Memory B cell (primary cell): ENCODE measurements at regions not wholly inside any gene's neighbourhood (a gene's known extent, or its start where the extent isn't known, plus 50 kb on each side); places are given as distances from the start of the nearest gene placed in this dataset.

Experiments used
- ATAC-seq: fragments of 150-1000 bp; cut with Tn5 transposase; 2 replicates; pipeline ENCODE4 v1.10.0; 2021; ENCODE audit warnings: low read depth, mild to moderate bottlenecking, moderate library complexity
- DNase-seq, 2 donors: peaks; one replicate each; pipeline ENCODE4 v3.0.0; 2022; ENCODE audit warnings: low spot score in 2 of 2
- H3K27ac Mint-ChIP-seq: one replicate; pipeline ENCODE4 v1.8.0; 2022; ENCODE audit warnings: mild to moderate bottlenecking, moderate library complexity, mixed read lengths
- H3K27me3 Mint-ChIP-seq: one replicate; pipeline ENCODE4 v1.8.0; 2022; ENCODE audit warnings: mixed read lengths
- H3K36me3 Mint-ChIP-seq: one replicate; pipeline ENCODE4 v1.8.0; 2022; ENCODE audit warnings: mild to moderate bottlenecking, mixed read lengths
- H3K4me1 Mint-ChIP-seq: one replicate; pipeline ENCODE4 v1.8.0; 2022; ENCODE audit warnings: mixed read lengths
- H3K4me3 Mint-ChIP-seq: one replicate; pipeline ENCODE4 v1.8.0; 2022; ENCODE audit warnings: mild to moderate bottlenecking, moderate library complexity, mixed read lengths
- H3K9me3 Mint-ChIP-seq: one replicate; pipeline ENCODE4 v1.8.0; 2022; ENCODE audit warnings: mixed read lengths

GRCh38 chr5:125337294-125337693 lies 590.9 kb upstream of the ZNF608 start:
- ATAC-seq, result no peak
- no peak overlapping the region for H3K27ac Mint-ChIP-seq
- no peak for DNase-seq
- peaks cover 2% of the 10 kb centered on the region for H3K27me3 Mint-ChIP-seq
- H3K4me3 Mint-ChIP-seq, result no peak overlapping the region
- H3K9me3 Mint-ChIP-seq, result peaks cover 2% of the 10 kb centered on the region
- H3K4me1 Mint-ChIP-seq, result peaks cover 11% of the 10 kb centered on the region
- no peaks in the 10 kb centered on the region for H3K36me3 Mint-ChIP-seq

GRCh38 chr5:125338440-125339174 lies 592.2 kb upstream of the ZNF608 start:
- H3K27me3 Mint-ChIP-seq, result peaks cover 2% of the 10 kb centered on the region
- peaks cover 2% of the 10 kb centered on the region for H3K9me3 Mint-ChIP-seq
- no peaks in the 10 kb centered on the region for H3K36me3 Mint-ChIP-seq
- no peak overlapping the region for H3K4me3 Mint-ChIP-seq
- DNase-seq (no peak), ATAC-seq (no peak)
- no peak overlapping the region for H3K27ac Mint-ChIP-seq
- H3K4me1 Mint-ChIP-seq, result peaks cover 11% of the 10 kb centered on the region

GRCh38 chr5:125341436-125341835 lies 595.0 kb upstream of the ZNF608 start:
- peaks cover 2% of the 10 kb centered on the region for H3K27me3 Mint-ChIP-seq

GRCh38 chr5:125343015-125343414 lies 596.6 kb upstream of the ZNF608 start:
- Mint-ChIP-seq H3K4me3 (no peak overlapping the region), H3K36me3 (no peaks in the 10 kb centered on the region), H3K27me3 (peaks cover 3% of the 10 kb centered on the region), H3K27ac (no peak overlapping the region), H3K4me1 (peaks cover 17% of the 10 kb centered on the region), H3K9me3 (peaks cover 2% of the 10 kb centered on the region)
- no peak for ATAC-seq
- no peak for DNase-seq

More at GRCh38 chr5:125341436-125341835, 595.0 kb upstream of the ZNF608 start:
- H3K4me3 Mint-ChIP-seq, result no peak overlapping the region
- peaks cover 2% of the 10 kb centered on the region for H3K9me3 Mint-ChIP-seq
- H3K36me3 Mint-ChIP-seq, result no peaks in the 10 kb centered on the region
- DNase-seq (no peak), ATAC-seq (no peak)
- H3K4me1 Mint-ChIP-seq, result peaks cover 11% of the 10 kb centered on the region
- peak overlapping the region; percentile 51 for H3K27ac Mint-ChIP-seq

- no peak for ATAC-seq
- H3K27ac Mint-ChIP-seq, result no peak overlapping the region
These were observed 599.9 kb upstream of the ZNF608 start for GRCh38 chr5:125346316-125346715.

GRCh38 chr5:125348221-125348692 lies 601.8 kb upstream of the ZNF608 start:
- Mint-ChIP-seq H3K4me1 (peaks cover 6% of the 10 kb centered on the region), H3K27ac (no peak overlapping the region), H3K9me3 (no peaks in the 10 kb centered on the region), H3K36me3 (no peaks in the 10 kb centered on the region), H3K27me3 (peaks cover 1% of the 10 kb centered on the region), H3K4me3 (no peak overlapping the region)
- DNase-seq (no peak), ATAC-seq (no peak)

More at GRCh38 chr5:125346316-125346715, 599.9 kb upstream of the ZNF608 start:
- peaks cover 3% of the 10 kb centered on the region for H3K27me3 Mint-ChIP-seq
- H3K36me3 Mint-ChIP-seq, result no peaks in the 10 kb centered on the region
- peaks cover 9% of the 10 kb centered on the region for H3K4me1 Mint-ChIP-seq
- H3K9me3 Mint-ChIP-seq, result peaks cover 2% of the 10 kb centered on the region
- no peak for DNase-seq
- no peak overlapping the region for H3K4me3 Mint-ChIP-seq

- no peak for ATAC-seq
- H3K27ac Mint-ChIP-seq, result no peak overlapping the region
- H3K9me3 Mint-ChIP-seq, result no peaks in the 10 kb centered on the region
- no peak for DNase-seq
- H3K4me1 Mint-ChIP-seq, result peaks cover 6% of the 10 kb centered on the region
- H3K27me3 Mint-ChIP-seq, result peaks cover 1% of the 10 kb centered on the region
- H3K4me3 Mint-ChIP-seq, result no peak overlapping the region
- no peaks in the 10 kb centered on the region for H3K36me3 Mint-ChIP-seq
These were observed 602.7 kb upstream of the ZNF608 start for GRCh38 chr5:125348936-125349831.

- Mint-ChIP-seq H3K4me3 (no peak overlapping the region), H3K4me1 (no peaks in the 10 kb centered on the region), H3K9me3 (peaks cover 11% of the 10 kb centered on the region), H3K27me3 (peaks cover 1% of the 10 kb centered on the region), H3K27ac (no peak overlapping the region), H3K36me3 (peaks cover 9% of the 10 kb centered on the region)
- no peak for ATAC-seq
- no peak for DNase-seq
These were observed 611.2 kb upstream of the ZNF608 start for GRCh38 chr5:125357660-125358059.

- peaks cover 1% of the 10 kb centered on the region for H3K9me3 Mint-ChIP-seq
- H3K27me3 Mint-ChIP-seq, result no peaks in the 10 kb centered on the region
- no peaks in the 10 kb centered on the region for H3K4me1 Mint-ChIP-seq
- H3K36me3 Mint-ChIP-seq, result peaks cover 2% of the 10 kb centered on the region
- no peak for DNase-seq
- no peak overlapping the region for H3K4me3 Mint-ChIP-seq
- ATAC-seq, result no peak
- no peak overlapping the region for H3K27ac Mint-ChIP-seq
These were observed 619.3 kb upstream of the ZNF608 start for GRCh38 chr5:125365747-125366146.

- H3K27me3 Mint-ChIP-seq, result no peaks in the 10 kb centered on the region
- ATAC-seq, result no peak
These were observed 621.3 kb upstream of the ZNF608 start for GRCh38 chr5:125367702-125368101.

GRCh38 chr5:125370461-125371205 lies 624.2 kb upstream of the ZNF608 start:
- H3K27ac Mint-ChIP-seq, result no peak overlapping the region
- H3K4me1 Mint-ChIP-seq, result peaks cover 5% of the 10 kb centered on the region
- ATAC-seq (no peak), DNase-seq (no peak)
- H3K36me3 Mint-ChIP-seq, result peaks cover 2% of the 10 kb centered on the region
- no peak overlapping the region for H3K4me3 Mint-ChIP-seq
- peaks cover 1% of the 10 kb centered on the region for H3K9me3 Mint-ChIP-seq
- H3K27me3 Mint-ChIP-seq, result no peaks in the 10 kb centered on the region

More at GRCh38 chr5:125367702-125368101, 621.3 kb upstream of the ZNF608 start:
- H3K27ac Mint-ChIP-seq, result no peak overlapping the region
- DNase-seq, result no peak
- H3K36me3 Mint-ChIP-seq, result peaks cover 2% of the 10 kb centered on the region
- H3K4me3 Mint-ChIP-seq, result no peak overlapping the region
- peaks cover 2% of the 10 kb centered on the region for H3K4me1 Mint-ChIP-seq
- H3K9me3 Mint-ChIP-seq, result peaks cover 1% of the 10 kb centered on the region

- no peak overlapping the region for H3K27ac Mint-ChIP-seq
- ATAC-seq (no peak), DNase-seq (no peak)
- H3K4me3 Mint-ChIP-seq, result no peak overlapping the region
- H3K9me3 Mint-ChIP-seq, result peaks cover 1% of the 10 kb centered on the region
- H3K27me3 Mint-ChIP-seq, result no peaks in the 10 kb centered on the region
- H3K36me3 Mint-ChIP-seq, result no peaks in the 10 kb centered on the region
- H3K4me1 Mint-ChIP-seq, result peaks cover 8% of the 10 kb centered on the region
These were observed 626.5 kb upstream of the ZNF608 start for GRCh38 chr5:125372694-125373631.

GRCh38 chr5:125375143-125375542 lies 628.7 kb upstream of the ZNF608 start:
- H3K4me1 Mint-ChIP-seq, result peaks cover 8% of the 10 kb centered on the region
- H3K9me3 Mint-ChIP-seq, result no peaks in the 10 kb centered on the region
- no peak overlapping the region for H3K4me3 Mint-ChIP-seq
- DNase-seq (no peak), ATAC-seq (peak; percentile 37)
- no peaks in the 10 kb centered on the region for H3K36me3 Mint-ChIP-seq
- no peaks in the 10 kb centered on the region for H3K27me3 Mint-ChIP-seq
- H3K27ac Mint-ChIP-seq, result no peak overlapping the region
